GM18519 (cell line): ENCODE measurements at regions not wholly inside any gene's neighbourhood (a gene's known extent, or its start where the extent isn't known, plus 50 kb on each side); places are given as distances from the start of the nearest gene placed in this dataset.
"Not testable (repeated sequence)": the region's sequence is repeated elsewhere in the genome, so short reads cannot be mapped to it uniquely, and the experiment has no call there.

Source experiments
- ATAC-seq: cut with Tn5 transposase; IDR thresholded peaks from one replicate; pipeline ENCODE4 v1.9.1; 2021; ENCODE audit warnings: mild to moderate bottlenecking, moderate library complexity; ENCODE audit not compliant: unreplicated experiment, low FRiP score

DNA sequence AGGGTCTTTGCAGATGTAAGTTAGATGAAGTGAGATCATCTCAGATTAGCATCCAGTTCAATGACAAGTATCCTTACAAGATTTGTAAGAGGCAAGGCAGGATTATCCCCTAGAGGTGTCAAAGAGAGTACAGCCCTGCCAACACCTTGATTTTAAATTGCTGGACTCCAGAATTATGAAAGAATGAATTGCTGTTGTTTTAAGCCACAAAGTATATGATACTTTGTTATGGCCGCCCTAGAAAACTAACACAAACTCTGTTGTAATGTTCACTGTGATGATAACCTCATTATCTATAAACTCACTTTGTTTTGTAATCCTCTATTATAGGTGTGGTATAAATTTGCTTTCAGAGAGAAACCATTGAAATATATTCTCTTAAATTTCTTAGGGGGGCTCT, 249.0 kb upstream of the SPOPL start:
- ATAC-seq: no peak

- ATAC-seq: no peak
Observed at GRCh38 chr2:138255670-138256069, 245.9 kb upstream of the SPOPL start.

DNA sequence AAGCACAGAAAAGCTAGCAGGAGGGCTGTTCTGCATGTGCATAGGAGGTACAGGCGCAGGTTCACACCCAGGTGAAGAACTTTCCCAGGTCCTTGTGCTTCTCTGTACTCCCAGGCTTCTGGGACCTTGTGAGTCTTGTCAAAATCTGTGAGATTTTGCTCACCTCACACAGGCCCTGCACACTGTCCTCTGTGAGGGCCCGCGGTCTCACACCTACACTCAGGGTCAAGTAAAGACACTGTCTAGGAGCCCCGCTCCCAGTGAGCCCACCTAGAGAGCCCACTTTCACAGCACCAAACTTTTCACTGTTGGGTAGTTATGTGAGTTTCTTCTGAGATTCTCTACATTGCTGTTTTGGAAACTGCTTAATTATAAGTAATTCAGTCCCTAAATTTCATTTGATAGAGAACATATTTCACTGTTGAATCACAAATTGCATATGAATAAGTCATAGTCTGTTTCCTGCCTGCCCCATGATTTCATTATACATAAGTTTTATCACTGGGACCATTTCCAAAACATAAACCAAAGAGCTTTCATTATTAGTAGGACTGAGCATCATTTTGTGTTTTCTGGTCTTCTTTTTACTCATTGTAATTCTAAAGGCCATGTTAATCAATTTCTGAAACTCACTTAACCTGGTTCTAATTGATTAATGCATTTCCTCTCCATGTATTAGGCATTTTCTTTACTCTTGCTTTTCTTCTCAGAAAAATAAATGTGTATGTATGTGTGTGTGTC, 234.2 kb upstream of the SPOPL start:
- peak; percentile 86 for ATAC-seq

GRCh38 chr2:138267902-138268254, 233.7 kb upstream of the SPOPL start:
- ATAC-seq: peak; percentile 29

- no peak for ATAC-seq
Observed at GRCh38 chr2:138269765-138270164, 231.8 kb upstream of the SPOPL start.

- no peak for ATAC-seq
Observed at GRCh38 chr2:138271467-138271866, 230.1 kb upstream of the SPOPL start.

DNA sequence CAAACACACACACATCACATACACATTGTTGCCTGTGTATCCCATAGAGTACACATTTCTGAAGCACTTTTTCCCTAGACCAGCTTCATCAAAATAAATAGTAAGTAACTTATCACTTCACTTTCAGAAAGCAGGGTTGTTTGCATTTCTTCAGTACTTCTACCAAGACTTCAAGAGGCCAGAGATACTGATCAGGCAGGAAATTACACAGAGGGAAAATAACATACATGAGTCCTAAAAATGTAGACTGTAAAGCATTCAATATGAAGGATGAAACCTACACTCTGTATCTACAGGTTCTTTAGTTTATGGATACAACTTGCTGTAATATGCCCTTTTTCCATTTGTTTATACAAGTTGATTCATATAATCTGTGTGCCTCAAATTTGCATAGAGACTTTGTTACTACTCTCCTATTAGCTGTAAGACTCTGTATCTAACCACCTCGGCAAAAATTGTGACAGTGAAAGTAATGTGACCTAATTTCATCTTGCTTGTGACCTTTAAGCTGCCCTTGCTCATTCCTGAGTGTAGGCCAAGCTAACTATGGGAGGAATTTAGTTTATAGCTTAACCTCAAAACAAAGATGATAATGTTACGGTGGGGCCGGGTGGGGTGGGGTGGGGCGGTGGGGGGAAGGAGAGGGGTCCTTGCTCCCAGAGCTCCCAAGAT, 228.9 kb upstream of the SPOPL start:
- no peak for ATAC-seq

DNA sequence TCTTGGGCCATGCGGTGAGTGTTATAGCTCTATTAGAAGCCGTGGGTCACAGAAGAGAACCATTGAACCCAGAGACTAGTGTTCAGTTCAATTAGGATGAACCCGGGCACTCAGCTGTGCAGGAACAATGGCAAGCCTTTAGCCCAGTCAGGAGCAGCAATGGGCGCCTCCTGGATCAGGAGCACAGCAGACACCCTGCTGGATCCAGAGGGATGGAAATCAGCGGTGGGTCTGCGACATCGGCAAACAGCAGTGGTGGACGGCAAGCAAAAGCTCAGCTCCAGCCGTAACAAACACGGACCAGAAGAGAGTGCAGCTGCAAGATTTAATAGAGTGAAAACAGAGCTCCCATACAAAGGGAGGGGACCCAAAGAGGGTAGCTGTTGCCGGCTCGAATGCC, 228.3 kb upstream of the SPOPL start:
- ATAC-seq: not testable (repeated sequence)

- no peak for ATAC-seq
Observed at GRCh38 chr2:138274421-138275291, 226.9 kb upstream of the SPOPL start.

- no peak for ATAC-seq
Observed at GRCh38 chr2:138275292-138275690, 226.3 kb upstream of the SPOPL start.

- ATAC-seq: no peak
Observed at GRCh38 chr2:138275881-138276280, 225.7 kb upstream of the SPOPL start.

- ATAC-seq: no peak
Observed at GRCh38 chr2:138276339-138276738, 225.2 kb upstream of the SPOPL start.

GRCh38 chr2:138277062-138277461, 224.5 kb upstream of the SPOPL start:
- ATAC-seq: no peak

DNA sequence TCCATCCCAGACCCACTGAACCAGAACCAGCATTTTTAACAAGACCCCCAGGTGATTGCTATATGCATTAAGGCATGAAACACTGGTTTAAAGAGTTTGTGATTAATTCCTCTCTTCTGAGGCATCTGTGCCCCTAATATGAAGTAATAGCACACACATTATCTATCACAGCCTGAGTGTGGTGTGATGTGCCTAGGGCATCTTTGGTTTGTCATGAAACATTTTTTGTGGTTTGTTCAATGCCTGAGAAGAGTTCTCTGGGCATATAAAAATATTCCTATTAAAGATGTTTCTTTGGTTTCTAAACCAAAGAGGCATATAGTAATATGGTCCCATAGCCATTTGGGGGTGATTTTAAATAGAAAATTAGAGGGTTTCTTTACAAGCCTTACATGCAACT, 221.7 kb upstream of the SPOPL start:
- ATAC-seq: no peak

DNA sequence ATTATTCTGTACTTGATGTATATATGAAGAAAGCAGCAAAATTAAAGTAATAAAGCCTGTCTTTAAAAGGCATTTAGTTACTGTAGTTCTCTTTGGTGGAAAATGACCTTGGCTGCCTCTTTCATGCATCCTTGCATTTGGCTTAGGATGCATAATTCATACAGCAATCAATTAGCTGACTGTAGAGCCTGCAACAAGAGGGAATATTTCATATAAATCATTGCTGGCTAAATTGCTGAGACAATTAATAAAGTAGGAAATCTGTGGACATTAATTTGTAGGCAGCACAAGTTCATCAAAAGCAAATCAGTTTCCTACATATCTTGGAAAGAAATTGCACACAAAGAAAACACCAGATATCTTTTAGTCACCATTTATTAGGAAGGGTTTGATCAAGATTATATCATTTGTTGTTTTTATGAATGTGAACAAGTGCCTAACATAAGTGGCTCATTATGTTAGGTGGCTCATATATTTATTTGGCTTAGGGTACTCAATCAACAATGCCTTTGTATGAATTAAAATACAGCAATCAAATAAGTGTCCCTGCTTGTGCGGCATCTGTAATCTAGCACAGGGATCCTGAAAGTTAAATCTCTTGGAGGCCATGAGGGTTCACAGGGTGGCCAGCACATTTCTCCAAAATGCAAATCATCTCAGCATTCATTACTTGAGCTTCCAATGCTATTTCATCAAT, 220.4 kb upstream of the SPOPL start:
- no peak for ATAC-seq

- ATAC-seq: no peak
Observed at GRCh38 chr2:138282014-138282672, 219.4 kb upstream of the SPOPL start.

DNA sequence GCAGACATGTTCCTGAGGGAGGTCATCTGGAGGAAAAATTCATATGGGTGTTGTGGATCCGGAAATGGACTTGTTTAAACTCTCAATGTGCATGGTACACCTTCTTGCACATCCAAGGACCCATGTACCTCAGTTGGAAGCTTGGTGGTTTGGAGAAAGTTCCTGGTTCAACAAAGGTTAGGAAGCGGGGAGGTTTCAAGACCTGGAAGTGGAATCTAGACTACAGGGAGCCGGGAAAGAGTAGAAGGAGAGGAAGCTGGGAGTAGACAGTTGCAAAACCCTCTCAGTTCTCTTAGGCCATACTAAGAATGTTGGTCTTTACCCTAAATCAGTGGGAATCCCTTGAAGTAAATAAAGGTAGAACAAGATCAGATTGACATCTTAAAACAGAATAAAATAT, 209.8 kb upstream of the SPOPL start:
- no peak for ATAC-seq

DNA sequence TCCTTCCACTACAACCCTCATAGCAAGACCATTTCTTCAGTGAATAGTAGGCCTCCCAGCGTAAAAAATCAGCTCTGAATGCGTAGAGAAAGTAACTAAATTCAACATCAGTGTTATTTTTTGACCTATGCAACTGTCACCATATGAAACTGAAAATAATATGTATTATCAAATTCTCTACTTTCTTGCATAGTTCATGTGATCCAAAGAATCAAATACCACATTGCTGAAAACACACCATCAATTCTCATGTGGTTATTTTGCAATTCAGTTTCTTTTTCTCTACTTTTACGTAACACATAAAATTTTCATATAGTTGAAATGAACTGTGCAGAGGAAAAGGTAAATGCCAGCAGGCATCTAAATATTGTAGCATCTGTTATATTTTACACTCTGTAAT, 208.5 kb upstream of the SPOPL start:
- no peak for ATAC-seq

- ATAC-seq: no peak
Observed at GRCh38 chr2:138293549-138293948, 208.0 kb upstream of the SPOPL start.

DNA sequence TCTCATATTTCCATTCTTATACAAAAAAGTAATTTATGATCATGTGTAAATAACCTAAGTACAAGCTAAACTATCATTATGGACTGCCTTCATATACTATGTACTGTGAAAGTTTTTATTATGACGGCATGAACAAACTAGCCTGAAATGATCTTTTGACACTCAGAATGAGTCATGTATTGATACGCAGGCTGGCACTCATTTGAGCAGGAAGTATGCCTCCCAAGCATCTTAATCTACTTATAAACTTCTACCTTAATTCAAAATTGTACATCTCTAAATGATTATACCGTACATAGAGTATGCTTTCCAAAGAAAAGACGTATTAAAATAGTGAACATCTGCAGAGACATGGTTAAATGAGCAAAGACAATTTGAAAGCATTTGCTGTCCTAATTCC, 207.1 kb upstream of the SPOPL start:
- no peak for ATAC-seq
